Retinal pigment epithelial cell (primary cell): ENCODE measurements at regions not wholly inside any gene's neighbourhood (a gene's known extent, or its start where the extent isn't known, plus 50 kb on each side); places are given as distances from the start of the nearest gene placed in this dataset.

ENCODE experiments used
- DNase-seq: peaks from one replicate; pipeline ENCODE4 v3.0.0-alpha.2; 2010; ENCODE audit warnings: low read depth
- H3K4me3 ChIP-seq: 2 replicates; pipeline ENCODE4 v1.5.1; 2011; ENCODE audit warnings: mild to moderate bottlenecking, low read length, control low read depth, moderate library complexity
- TF ChIP-seq, protein P1 (sequence below): conservative IDR thresholded peaks from 2 replicates; pipeline ENCODE4 v1.5.1; 2011; ENCODE audit warnings: low read depth, low read length, control low read depth, inconsistent platforms

DNA sequence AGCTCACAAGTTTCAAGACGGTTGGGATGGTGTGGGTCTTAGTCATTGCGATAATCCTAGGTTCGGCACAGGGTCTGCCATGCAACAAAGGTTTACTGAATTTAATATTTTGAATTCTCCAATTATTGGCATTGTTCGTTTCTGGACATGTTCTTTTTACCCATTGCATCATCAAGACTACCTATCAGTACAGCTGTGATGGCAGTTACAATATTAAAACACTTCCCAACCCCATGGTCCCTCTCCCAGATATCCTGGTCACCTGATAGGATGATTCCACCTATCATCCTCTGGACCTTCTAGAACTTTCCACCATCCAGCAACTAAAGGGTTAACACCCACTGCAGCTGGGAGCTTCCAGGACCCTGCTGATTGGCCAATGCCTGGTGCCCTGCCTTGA is 377.8 kb upstream of the PRKCQ start:
- TF ChIP-seq, protein P1, sequence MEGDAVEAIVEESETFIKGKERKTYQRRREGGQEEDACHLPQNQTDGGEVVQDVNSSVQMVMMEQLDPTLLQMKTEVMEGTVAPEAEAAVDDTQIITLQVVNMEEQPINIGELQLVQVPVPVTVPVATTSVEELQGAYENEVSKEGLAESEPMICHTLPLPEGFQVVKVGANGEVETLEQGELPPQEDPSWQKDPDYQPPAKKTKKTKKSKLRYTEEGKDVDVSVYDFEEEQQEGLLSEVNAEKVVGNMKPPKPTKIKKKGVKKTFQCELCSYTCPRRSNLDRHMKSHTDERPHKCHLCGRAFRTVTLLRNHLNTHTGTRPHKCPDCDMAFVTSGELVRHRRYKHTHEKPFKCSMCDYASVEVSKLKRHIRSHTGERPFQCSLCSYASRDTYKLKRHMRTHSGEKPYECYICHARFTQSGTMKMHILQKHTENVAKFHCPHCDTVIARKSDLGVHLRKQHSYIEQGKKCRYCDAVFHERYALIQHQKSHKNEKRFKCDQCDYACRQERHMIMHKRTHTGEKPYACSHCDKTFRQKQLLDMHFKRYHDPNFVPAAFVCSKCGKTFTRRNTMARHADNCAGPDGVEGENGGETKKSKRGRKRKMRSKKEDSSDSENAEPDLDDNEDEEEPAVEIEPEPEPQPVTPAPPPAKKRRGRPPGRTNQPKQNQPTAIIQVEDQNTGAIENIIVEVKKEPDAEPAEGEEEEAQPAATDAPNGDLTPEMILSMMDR = no peak
- no peak for DNase-seq
- no peak overlapping the region for H3K4me3 ChIP-seq

DNA sequence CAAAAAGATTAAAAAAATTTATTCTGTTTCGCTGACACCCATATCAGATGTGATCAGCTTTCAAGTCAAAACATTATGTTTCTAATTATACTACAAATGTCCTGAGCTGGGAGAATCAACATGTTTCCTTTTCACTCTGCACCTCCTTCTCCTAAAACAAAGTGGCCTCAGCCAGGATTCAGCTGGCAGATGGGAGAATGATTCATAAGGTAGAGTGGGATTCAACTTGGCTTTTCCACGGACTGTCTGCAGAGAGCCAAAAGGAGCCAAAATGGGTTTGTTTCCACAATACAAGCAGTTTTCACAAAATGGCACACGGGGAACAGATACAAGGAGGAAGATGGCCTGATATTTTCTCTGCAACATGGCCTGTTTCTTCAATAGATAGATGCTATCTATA is 376.5 kb upstream of the PRKCQ start:
- H3K4me3 ChIP-seq = no peak overlapping the region
- TF ChIP-seq, protein P1 = no peak
- no peak for DNase-seq

DNA sequence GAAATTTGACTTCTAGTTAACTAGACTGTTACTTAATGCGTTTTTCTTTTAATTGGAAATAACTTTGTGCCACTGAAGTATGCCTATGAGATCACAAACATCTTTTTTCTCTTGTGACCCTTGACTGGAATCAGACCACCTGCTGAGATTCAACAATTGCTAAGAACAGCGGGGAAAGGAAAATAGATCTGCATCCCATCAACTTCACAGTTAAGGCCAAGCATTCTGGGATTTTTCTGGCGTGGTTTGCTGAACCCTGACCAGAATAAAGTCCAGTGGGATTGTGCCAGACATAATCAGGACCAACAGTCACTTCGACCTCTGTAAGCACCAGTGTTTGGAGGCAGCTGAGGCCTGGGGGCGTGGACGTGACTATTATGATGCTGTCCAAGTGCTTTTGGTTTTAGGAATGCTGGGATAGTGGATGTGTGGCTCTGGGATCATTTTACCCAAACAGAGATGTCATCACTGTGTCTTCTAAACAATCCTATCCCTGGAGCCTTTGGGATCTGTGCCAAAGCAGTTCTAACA is 373.3 kb upstream of the PRKCQ start:
- no peak overlapping the region for H3K4me3 ChIP-seq
- TF ChIP-seq, protein P1 = no peak
- no peak for DNase-seq

DNA sequence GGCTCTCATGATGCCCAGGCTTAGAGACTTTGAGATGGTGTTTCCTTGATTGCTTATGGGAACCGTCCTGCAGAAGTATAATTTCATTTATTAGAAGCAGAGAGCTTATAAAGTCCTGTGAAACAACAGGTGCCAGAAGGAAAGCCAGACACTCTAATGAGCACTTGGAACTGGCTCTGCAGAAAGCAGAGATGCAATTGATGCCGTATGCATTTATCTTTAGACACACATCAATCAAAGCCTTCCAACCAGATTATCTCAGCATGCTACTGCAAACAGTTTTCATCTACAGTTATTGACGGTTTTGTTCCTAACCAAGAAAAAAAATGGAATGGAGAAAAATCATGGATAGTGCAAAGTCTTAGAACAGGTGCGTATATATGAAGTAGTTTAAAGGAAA is 371.7 kb upstream of the PRKCQ start:
- H3K4me3 ChIP-seq = no peak overlapping the region
- TF ChIP-seq, protein P1 = no peak

DNA sequence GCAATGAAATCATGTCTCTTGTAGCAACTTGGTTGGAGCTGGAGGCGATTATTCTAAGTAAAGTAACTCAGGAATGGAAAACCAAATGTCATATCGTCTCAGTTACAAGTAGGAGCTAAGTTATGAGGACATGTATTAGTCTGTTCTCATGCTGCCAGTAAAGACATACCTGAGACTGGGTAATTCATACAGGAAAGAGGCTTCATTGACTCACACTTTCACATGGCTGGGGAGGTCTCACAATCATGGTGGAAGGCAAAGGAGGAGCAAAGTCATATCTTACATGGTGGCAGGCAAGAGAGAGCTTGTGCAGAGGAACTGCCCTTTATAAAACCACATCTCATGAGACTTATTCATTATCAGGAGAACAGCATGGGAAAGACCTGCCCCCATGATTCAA is 370.1 kb upstream of the PRKCQ start:
- DNase-seq = no peak
- H3K4me3 ChIP-seq = no peak overlapping the region
- TF ChIP-seq, protein P1 = no peak

More for the DNA sequence above, 371.7 kb upstream of the PRKCQ start:
- DNase-seq = no peak

DNA sequence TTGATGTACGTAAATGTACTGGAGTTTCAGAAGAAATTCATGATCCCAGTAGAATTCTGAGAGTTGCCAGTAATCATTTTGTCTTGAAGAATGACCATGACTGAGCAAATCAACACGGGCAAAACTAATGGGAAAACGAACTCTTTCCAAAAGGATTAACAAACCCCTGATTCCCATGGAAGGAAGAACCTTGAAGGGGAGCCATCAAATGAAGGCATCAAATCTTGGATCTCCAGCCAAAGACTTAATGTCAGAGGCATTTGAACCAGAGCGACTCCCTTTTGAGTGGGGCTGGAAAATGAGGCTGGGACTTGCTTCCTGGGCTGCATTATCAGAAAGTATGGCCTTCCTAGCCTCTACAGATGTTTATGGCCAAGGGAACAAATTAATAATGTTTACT is 364.4 kb upstream of the PRKCQ start:
- TF ChIP-seq, protein P1 = no peak
- no peak for DNase-seq
- H3K4me3 ChIP-seq = no peak overlapping the region

DNA sequence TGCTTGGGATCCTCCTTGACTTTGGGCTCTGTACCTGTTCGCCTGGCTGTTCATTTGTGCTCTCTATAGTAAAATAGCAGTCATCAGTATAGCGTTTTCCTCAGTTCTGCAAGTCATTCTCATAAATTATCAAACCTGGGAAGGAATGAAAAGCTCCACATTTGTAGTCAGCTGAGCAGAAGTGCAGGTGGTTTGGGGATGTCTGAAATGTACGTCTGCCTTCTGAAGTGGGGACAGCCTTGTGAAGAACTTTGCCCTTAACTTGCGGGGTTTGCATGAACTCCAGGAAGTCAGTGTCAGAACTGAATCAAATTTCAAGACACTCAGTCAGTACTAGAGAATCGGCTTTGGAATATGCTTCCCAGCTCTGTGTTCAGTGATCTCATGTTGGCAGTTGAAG is 358.3 kb upstream of the PRKCQ start:
- no peak overlapping the region for H3K4me3 ChIP-seq
- no peak for DNase-seq
- TF ChIP-seq, protein P1 = no peak
